ENCODE measurements at regions not wholly inside any gene's neighbourhood (a gene's known extent, or its start where the extent isn't known, plus 50 kb on each side); places are given as distances from the start of the nearest gene placed in this dataset.

GRCh38 chr18:63071701-63072141 lies 247.8 kb downstream of the BCL2 start:
- H3K36me3 Mint-ChIP-seq, result no peaks in the 10 kb centered on the region
- no peaks in the 10 kb centered on the region for H3K9me3 Mint-ChIP-seq
- H3K4me3 Mint-ChIP-seq, result peak overlapping the region; percentile 35
- DNase-seq (ENCODE audit: extremely low spot score, unreplicated experiment), result no peak
- TF ChIP-seq CTCF (conservative IDR thresholded peaks at IDR 0.05), result no peak
- no peak overlapping the region for H3K27ac Mint-ChIP-seq
- peaks cover 16% of the 10 kb centered on the region for H3K4me1 Mint-ChIP-seq (ENCODE audit: unreplicated experiment)
- H3K27me3 Mint-ChIP-seq, result no peaks in the 10 kb centered on the region

GRCh38 chr18:63070767-63071502 lies 248.6 kb downstream of the BCL2 start:
- DNase-seq (ENCODE audit: extremely low spot score, unreplicated experiment), result no peak
- TF ChIP-seq CTCF (conservative IDR thresholded peaks at IDR 0.05), result no peak
- H3K27ac Mint-ChIP-seq, result no peak overlapping the region
- no peaks in the 10 kb centered on the region for H3K36me3 Mint-ChIP-seq
- H3K9me3 Mint-ChIP-seq, result no peaks in the 10 kb centered on the region
- no peak overlapping the region for H3K4me3 Mint-ChIP-seq
- H3K4me1 Mint-ChIP-seq (ENCODE audit: unreplicated experiment), result peaks cover 16% of the 10 kb centered on the region
- no peaks in the 10 kb centered on the region for H3K27me3 Mint-ChIP-seq

GRCh38 chr18:63069496-63069895 lies 250.1 kb downstream of the BCL2 start:
- no peak for DNase-seq (ENCODE audit: extremely low spot score, unreplicated experiment)
- Mint-ChIP-seq H3K27me3 (no peaks in the 10 kb centered on the region), H3K4me3 (no peak overlapping the region), H3K9me3 (no peaks in the 10 kb centered on the region), H3K27ac (peak overlapping the region; percentile 25), H3K36me3 (no peaks in the 10 kb centered on the region), H3K4me1 (ENCODE audit: unreplicated experiment) (peaks cover 6% of the 10 kb centered on the region)
- no peak for TF ChIP-seq CTCF (conservative IDR thresholded peaks at IDR 0.05)

GRCh38 chr18:63067939-63068338 lies 251.6 kb downstream of the BCL2 start:
- no peaks in the 10 kb centered on the region for H3K27me3 Mint-ChIP-seq
- peaks cover 10% of the 10 kb centered on the region for H3K4me1 Mint-ChIP-seq (ENCODE audit: unreplicated experiment)
- DNase-seq (ENCODE audit: extremely low spot score, unreplicated experiment), result no peak
- no peaks in the 10 kb centered on the region for H3K9me3 Mint-ChIP-seq
- H3K36me3 Mint-ChIP-seq, result no peaks in the 10 kb centered on the region
- no peak for TF ChIP-seq CTCF (conservative IDR thresholded peaks at IDR 0.05)
- peak overlapping the region; percentile 77 for H3K27ac Mint-ChIP-seq
- H3K4me3 Mint-ChIP-seq, result peak overlapping the region; percentile 35

- H3K4me3 Mint-ChIP-seq, result no peak overlapping the region
- H3K9me3 Mint-ChIP-seq, result no peaks in the 10 kb centered on the region
- H3K4me1 Mint-ChIP-seq (ENCODE audit: unreplicated experiment), result peaks cover 4% of the 10 kb centered on the region
- no peak for TF ChIP-seq CTCF (conservative IDR thresholded peaks at IDR 0.05)
- no peak for DNase-seq (ENCODE audit: extremely low spot score, unreplicated experiment)
- H3K27ac Mint-ChIP-seq, result no peak overlapping the region
- no peaks in the 10 kb centered on the region for H3K36me3 Mint-ChIP-seq
- no peaks in the 10 kb centered on the region for H3K27me3 Mint-ChIP-seq
Measured at GRCh38 chr18:63065172-63065571, 254.4 kb downstream of the BCL2 start.
